ENCODE measurements at regions not wholly inside any gene's neighbourhood (a gene's known extent, or its start where the extent isn't known, plus 50 kb on each side); places are given as distances from the start of the nearest gene placed in this dataset.

GRCh38 chr5:12315461-12315860, 411.2 kb upstream of the CTNND2 start:
- ATAC-seq (ENCODE audit: low read depth), result no peak
- intact Hi-C loops (cut with micrococcal nuclease), result no loop called here
- CTCF ChIA-PET, result no interaction called here

GRCh38 chr5:12313602-12314001, 409.4 kb upstream of the CTNND2 start:
- Mint-ChIP-seq H3K9me3 (peaks cover 2% of the 10 kb centered on the region), H3K4me1 (no peaks in the 10 kb centered on the region), H3K36me3 (ENCODE audit: low read depth) (no peaks in the 10 kb centered on the region), H3K27me3 (no peaks in the 10 kb centered on the region), H3K4me3 (no peak overlapping the region), H3K27ac (no peak overlapping the region)
- POLR2A ChIA-PET, result no interaction called here
- no peak for TF ChIP-seq CTCF (IDR thresholded peaks at IDR 0.05)
- ATAC-seq (ENCODE audit: low read depth), result no peak
- intact Hi-C loops (cut with micrococcal nuclease), result no loop called here
- CTCF ChIA-PET, result no interaction called here
- DNase-seq, result no peak

More at GRCh38 chr5:12315461-12315860, 411.2 kb upstream of the CTNND2 start:
- no peak overlapping the region for H3K27ac Mint-ChIP-seq
- H3K9me3 Mint-ChIP-seq, result peaks cover 5% of the 10 kb centered on the region
- no peak for DNase-seq
- no peak for TF ChIP-seq CTCF (IDR thresholded peaks at IDR 0.05)
- H3K4me3 Mint-ChIP-seq, result no peak overlapping the region
- H3K36me3 Mint-ChIP-seq (ENCODE audit: low read depth), result no peaks in the 10 kb centered on the region
- H3K27me3 Mint-ChIP-seq, result no peaks in the 10 kb centered on the region
- H3K4me1 Mint-ChIP-seq, result no peaks in the 10 kb centered on the region
- POLR2A ChIA-PET, result no interaction called here

GRCh38 chr5:12312343-12312742, 408.1 kb upstream of the CTNND2 start:
- POLR2A ChIA-PET, result no interaction called here
- H3K9me3 Mint-ChIP-seq, result peaks cover 2% of the 10 kb centered on the region
- H3K4me3 Mint-ChIP-seq, result no peak overlapping the region
- intact Hi-C loops (cut with micrococcal nuclease), result no loop called here
- H3K27ac Mint-ChIP-seq, result no peak overlapping the region
- no peak for TF ChIP-seq CTCF (IDR thresholded peaks at IDR 0.05)
- CTCF ChIA-PET, result no interaction called here
- no peak for DNase-seq
- H3K4me1 Mint-ChIP-seq, result no peaks in the 10 kb centered on the region
- no peaks in the 10 kb centered on the region for H3K27me3 Mint-ChIP-seq
- no peak for ATAC-seq (ENCODE audit: low read depth)
- H3K36me3 Mint-ChIP-seq (ENCODE audit: low read depth), result no peaks in the 10 kb centered on the region

GRCh38 chr5:12294151-12294550, 389.9 kb upstream of the CTNND2 start:
- intact Hi-C loops (cut with micrococcal nuclease), result no loop called here
- ChIA-PET POLR2A (no interaction called here), CTCF (no interaction called here)
- H3K4me1 Mint-ChIP-seq, result no peaks in the 10 kb centered on the region
- no peaks in the 10 kb centered on the region for H3K36me3 Mint-ChIP-seq (ENCODE audit: low read depth)
- H3K27ac Mint-ChIP-seq, result no peak overlapping the region
- no peak for DNase-seq
- H3K27me3 Mint-ChIP-seq, result no peaks in the 10 kb centered on the region
- H3K9me3 Mint-ChIP-seq, result peaks cover 16% of the 10 kb centered on the region
- ATAC-seq (ENCODE audit: low read depth), result no peak
- no peak for TF ChIP-seq CTCF (IDR thresholded peaks at IDR 0.05)
- no peak overlapping the region for H3K4me3 Mint-ChIP-seq

GRCh38 chr5:12292610-12293204, 388.5 kb upstream of the CTNND2 start:
- intact Hi-C loops (cut with micrococcal nuclease), result no loop called here
- CTCF ChIA-PET, result no interaction called here
- DNase-seq (no peak), ATAC-seq (ENCODE audit: low read depth) (no peak)
- Mint-ChIP-seq H3K27ac (no peak overlapping the region), H3K36me3 (ENCODE audit: low read depth) (no peaks in the 10 kb centered on the region), H3K27me3 (no peaks in the 10 kb centered on the region), H3K9me3 (peaks cover 22% of the 10 kb centered on the region), H3K4me3 (no peak overlapping the region), H3K4me1 (no peaks in the 10 kb centered on the region)
- TF ChIP-seq CTCF (IDR thresholded peaks at IDR 0.05), result no peak
- POLR2A ChIA-PET, result no interaction called here

Data from activated B cell treated with CpG ODN at 0.5 μM for 24 hours (primary cell).